Skeletal muscle satellite cell (primary cell): ENCODE measurements at regions not wholly inside any gene's neighbourhood (a gene's known extent, or its start where the extent isn't known, plus 50 kb on each side); places are given as distances from the start of the nearest gene placed in this dataset.

ENCODE experiments used
- H3K27me3 ChIP-seq: 2 replicates; pipeline ENCODE4 v1.7.0; 2013; ENCODE audit warnings: low read length; ENCODE audit not compliant: control insufficient read depth, insufficient read depth
- H3K36me3 ChIP-seq: 2 replicates; pipeline ENCODE4 v1.7.0; 2013; ENCODE audit warnings: mild to moderate bottlenecking, control low read depth, low read length; ENCODE audit not compliant: insufficient read depth
- H3K4me1 ChIP-seq: 2 replicates; pipeline ENCODE4 v1.7.0; 2013; ENCODE audit warnings: low read length; ENCODE audit not compliant: control insufficient read depth, insufficient read depth
- H3K4me2 ChIP-seq: 2 replicates; pipeline ENCODE4 v1.7.0; 2013; ENCODE audit warnings: mild to moderate bottlenecking, low read length
- H3K4me3 ChIP-seq: 2 replicates; pipeline ENCODE4 v1.7.0; 2013; ENCODE audit warnings: low read length
- H3K9ac ChIP-seq: 2 replicates; pipeline ENCODE4 v1.7.0; 2013; ENCODE audit warnings: mild to moderate bottlenecking, low read depth, low read length, moderate library complexity
- H3K9me3 ChIP-seq: replicated peaks from 2 replicates; pipeline ENCODE4 v1.7.0; 2013; ENCODE audit warnings: mild to moderate bottlenecking, control low read depth, low read length

DNA sequence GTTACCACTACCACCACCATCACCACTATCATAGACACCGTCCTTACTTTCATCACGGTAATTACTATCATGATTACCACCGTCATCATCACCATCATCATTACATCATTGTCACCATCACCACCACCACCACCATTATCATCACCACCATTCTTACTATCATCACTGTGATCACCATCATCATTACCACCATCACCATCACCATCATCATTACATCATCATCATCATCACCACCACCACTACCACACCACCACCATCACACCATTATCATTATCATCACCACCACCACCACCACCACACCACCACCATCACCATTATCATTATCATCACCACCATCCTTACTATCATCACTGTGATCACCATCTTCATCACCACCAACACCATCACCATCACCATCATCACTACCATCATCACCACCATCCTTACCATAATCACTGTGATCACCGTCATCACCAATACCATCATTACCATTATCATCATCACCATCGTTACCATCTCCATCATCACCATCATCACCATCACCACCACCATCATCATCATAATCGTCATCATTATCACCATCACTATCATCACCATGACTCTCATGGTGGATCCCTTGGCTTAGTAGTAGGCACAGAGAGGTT is 244.4 kb upstream of the C1orf174 start:
- Histone ChIP-seq H3K4me3 (no peak overlapping the region), H3K4me2 (no peak overlapping the region), H3K4me1 (no peaks in the 10 kb centered on the region), H3K36me3 (no peaks in the 10 kb centered on the region), H3K27me3 (no peaks in the 10 kb centered on the region), H3K9me3 (peaks cover 13% of the 10 kb centered on the region), H3K9ac (no peak overlapping the region)

DNA sequence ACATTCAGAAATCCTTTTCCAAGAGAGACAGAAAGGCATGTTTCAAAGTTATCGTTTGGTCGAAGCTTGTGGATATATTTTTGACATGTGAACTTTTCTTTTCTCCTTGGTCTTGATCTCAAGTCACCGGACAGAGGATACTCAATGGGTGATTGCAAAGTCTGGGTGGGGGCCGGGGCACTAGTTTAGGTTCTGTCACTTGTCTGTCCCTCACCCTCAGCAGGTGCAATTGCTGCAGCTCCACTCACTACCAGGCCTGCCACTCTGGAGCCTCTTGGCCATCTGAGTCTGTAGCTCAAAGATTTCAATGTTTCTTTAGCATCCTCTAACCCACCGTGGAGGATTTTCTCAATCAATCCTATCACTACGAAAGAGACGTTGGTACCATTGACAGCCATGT is 246.0 kb upstream of the C1orf174 start:
- peaks cover 9% of the 10 kb centered on the region for H3K9me3 ChIP-seq
- H3K36me3 ChIP-seq, result no peaks in the 10 kb centered on the region
- H3K27me3 ChIP-seq, result no peaks in the 10 kb centered on the region
- no peak overlapping the region for H3K4me3 ChIP-seq
- no peak overlapping the region for H3K9ac ChIP-seq
- H3K4me2 ChIP-seq, result no peak overlapping the region
- H3K4me1 ChIP-seq, result no peaks in the 10 kb centered on the region

DNA sequence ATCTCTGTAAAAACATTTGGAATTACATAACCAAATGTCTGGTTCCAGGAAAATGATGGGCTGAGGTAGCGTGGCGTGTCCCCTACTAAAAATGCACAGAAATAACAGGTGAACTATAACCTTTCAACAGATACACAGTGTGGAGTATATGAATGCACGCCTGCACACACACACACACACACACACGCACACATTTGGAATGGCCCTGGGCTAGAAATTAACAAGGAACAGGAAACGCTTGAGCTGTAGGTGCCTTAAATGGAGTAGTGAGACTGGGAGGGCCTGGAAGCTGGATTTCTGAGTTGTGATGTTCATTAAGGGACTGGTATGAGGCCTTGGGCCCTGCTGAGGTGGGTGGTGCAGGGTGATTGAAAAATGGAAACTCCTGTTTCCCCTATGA is 246.5 kb upstream of the C1orf174 start:
- no peak overlapping the region for H3K4me2 ChIP-seq
- H3K9ac ChIP-seq, result no peak overlapping the region
- peaks cover 9% of the 10 kb centered on the region for H3K9me3 ChIP-seq
- no peaks in the 10 kb centered on the region for H3K4me1 ChIP-seq
- no peaks in the 10 kb centered on the region for H3K36me3 ChIP-seq
- H3K4me3 ChIP-seq, result no peak overlapping the region
- H3K27me3 ChIP-seq, result no peaks in the 10 kb centered on the region

DNA sequence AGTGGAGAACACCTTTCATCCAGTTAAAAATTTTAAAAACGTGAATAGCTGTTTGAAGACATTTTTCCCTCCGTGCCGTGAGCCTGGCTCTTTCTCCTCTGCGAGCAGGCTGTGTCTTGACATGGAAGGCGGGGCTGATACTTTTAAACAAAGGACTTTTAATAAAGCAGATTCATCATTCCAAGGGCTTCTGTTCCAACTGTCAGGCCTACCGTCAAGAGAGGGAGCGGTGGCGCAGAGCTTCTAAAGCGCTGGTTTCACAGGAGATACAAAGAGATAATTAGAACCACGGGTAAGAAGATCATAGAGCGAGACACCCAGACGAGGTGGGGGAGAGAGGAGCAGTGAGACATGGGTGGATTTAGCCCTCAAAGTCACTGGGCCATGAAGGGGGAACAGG is 247.4 kb upstream of the C1orf174 start:
- peaks cover 9% of the 10 kb centered on the region for H3K9me3 ChIP-seq
- H3K4me3 ChIP-seq, result no peak overlapping the region
- no peak overlapping the region for H3K4me2 ChIP-seq
- no peaks in the 10 kb centered on the region for H3K36me3 ChIP-seq
- H3K4me1 ChIP-seq, result no peaks in the 10 kb centered on the region
- H3K9ac ChIP-seq, result no peak overlapping the region
- H3K27me3 ChIP-seq, result no peaks in the 10 kb centered on the region

DNA sequence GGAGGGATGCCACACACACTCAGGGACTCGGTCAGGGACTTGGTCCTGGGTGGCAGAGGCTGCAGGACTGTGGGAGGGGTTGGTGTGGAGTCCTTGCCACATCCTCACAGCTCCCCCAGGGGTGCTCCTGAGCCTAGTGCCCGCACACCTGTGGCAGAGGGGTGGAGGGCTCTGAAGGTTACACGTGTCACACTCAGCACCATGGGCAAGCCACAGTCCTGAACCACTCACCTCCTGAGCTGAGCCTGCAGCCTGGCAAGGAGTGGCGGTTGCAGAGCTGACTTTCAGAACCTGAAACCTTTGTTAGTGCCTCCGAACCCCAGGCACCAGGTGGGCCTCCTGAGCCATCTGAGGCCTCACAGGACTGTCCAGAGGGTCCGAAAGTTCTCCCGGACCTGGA is 249.2 kb upstream of the C1orf174 start:
- Histone ChIP-seq H3K27me3 (no peaks in the 10 kb centered on the region), H3K9ac (no peak overlapping the region), H3K4me3 (no peak overlapping the region), H3K4me1 (no peaks in the 10 kb centered on the region), H3K36me3 (no peaks in the 10 kb centered on the region), H3K4me2 (no peak overlapping the region), H3K9me3 (peaks cover 12% of the 10 kb centered on the region)

DNA sequence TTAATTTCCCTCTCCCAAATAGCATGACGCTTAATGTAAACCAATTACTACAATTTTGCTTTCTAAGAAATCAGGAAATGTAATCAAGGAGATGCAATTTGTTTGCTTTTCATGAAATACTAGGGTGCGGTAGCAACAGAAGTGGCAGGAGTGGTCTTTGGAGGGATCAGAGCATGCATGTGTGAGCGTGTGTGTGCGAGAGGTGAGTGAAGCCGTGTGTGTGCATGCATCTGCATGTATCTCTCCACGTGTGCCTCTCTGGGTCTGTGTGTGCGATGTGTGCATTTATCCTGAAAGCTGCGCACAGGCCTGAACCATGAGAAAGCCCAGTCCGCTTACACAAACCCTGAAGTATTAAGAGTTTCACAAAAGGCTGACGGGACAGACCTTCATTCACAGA is 249.8 kb upstream of the C1orf174 start:
- Histone ChIP-seq H3K9ac (no peak overlapping the region), H3K9me3 (peaks cover 14% of the 10 kb centered on the region), H3K4me3 (no peak overlapping the region), H3K36me3 (no peaks in the 10 kb centered on the region), H3K27me3 (no peaks in the 10 kb centered on the region), H3K4me1 (no peaks in the 10 kb centered on the region), H3K4me2 (no peak overlapping the region)

DNA sequence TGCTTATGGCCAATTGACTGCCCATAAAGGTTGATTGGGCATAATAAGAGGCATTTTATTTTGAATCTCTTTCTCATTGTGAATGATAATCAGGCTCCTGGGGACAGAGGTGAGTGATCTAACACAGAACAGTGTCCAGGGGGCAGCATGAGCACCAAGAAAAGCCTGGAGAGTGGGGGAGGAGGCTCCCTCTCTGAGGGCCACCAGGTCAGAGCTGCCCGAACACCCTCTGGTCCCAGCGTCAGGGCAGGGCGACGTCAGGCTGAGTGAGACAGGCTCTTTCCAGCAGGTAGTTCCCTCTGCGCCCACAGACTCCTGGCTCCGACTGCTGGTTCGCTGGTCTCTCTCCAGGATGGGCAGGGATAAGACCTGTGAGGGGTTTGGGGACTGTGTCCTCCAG is 250.2 kb upstream of the C1orf174 start:
- Histone ChIP-seq H3K4me2 (no peak overlapping the region), H3K4me3 (no peak overlapping the region), H3K27me3 (no peaks in the 10 kb centered on the region), H3K9me3 (peaks cover 14% of the 10 kb centered on the region), H3K36me3 (no peaks in the 10 kb centered on the region), H3K9ac (no peak overlapping the region), H3K4me1 (no peaks in the 10 kb centered on the region)

DNA sequence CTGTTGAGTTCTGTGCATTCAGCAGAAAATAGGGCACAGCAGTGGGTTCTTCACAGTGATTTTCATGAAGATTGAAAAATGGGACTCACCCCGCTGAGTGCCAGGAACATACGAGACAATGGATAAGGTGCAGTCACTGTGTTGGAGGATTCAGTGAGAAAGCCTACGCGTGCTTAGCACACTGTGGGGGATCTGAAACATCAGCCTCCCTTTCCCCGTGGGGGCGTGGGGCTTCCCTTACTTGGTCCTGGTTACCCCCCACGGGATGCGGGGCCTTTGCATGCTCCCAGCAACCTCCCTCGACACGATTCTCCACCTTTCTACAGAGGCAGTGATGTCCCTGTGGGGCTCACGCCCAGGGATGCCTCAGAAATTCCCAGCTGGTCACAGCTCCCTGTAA is 252.2 kb upstream of the C1orf174 start:
- Histone ChIP-seq H3K4me2 (no peak overlapping the region), H3K4me1 (no peaks in the 10 kb centered on the region), H3K9me3 (peaks cover 17% of the 10 kb centered on the region), H3K9ac (no peak overlapping the region), H3K36me3 (no peaks in the 10 kb centered on the region), H3K4me3 (no peak overlapping the region), H3K27me3 (no peaks in the 10 kb centered on the region)

DNA sequence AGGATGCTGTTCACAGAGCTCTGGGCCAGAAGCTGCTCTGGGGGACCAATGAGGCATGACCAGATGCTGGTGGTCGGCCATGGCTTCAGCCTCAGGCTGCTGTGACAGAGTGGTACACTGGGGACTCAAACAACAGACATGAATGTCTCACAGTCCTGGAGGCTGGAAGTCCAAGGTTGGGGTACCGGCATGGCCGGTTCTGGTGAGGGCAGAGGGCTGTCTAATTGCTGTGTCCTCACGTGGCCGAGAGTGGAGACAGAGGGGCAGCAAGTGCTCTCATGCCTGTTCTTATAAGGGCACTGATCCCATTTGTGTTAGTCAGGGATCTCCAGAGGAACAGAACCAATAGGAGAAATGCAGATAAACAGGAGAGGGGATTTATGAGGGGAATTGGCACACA is 253.5 kb upstream of the C1orf174 start:
- H3K27me3 ChIP-seq, result no peaks in the 10 kb centered on the region
- no peaks in the 10 kb centered on the region for H3K4me1 ChIP-seq
- peaks cover 21% of the 10 kb centered on the region for H3K9me3 ChIP-seq
- no peak overlapping the region for H3K9ac ChIP-seq
- no peak overlapping the region for H3K4me2 ChIP-seq
- no peak overlapping the region for H3K4me3 ChIP-seq
- H3K36me3 ChIP-seq, result no peaks in the 10 kb centered on the region

DNA sequence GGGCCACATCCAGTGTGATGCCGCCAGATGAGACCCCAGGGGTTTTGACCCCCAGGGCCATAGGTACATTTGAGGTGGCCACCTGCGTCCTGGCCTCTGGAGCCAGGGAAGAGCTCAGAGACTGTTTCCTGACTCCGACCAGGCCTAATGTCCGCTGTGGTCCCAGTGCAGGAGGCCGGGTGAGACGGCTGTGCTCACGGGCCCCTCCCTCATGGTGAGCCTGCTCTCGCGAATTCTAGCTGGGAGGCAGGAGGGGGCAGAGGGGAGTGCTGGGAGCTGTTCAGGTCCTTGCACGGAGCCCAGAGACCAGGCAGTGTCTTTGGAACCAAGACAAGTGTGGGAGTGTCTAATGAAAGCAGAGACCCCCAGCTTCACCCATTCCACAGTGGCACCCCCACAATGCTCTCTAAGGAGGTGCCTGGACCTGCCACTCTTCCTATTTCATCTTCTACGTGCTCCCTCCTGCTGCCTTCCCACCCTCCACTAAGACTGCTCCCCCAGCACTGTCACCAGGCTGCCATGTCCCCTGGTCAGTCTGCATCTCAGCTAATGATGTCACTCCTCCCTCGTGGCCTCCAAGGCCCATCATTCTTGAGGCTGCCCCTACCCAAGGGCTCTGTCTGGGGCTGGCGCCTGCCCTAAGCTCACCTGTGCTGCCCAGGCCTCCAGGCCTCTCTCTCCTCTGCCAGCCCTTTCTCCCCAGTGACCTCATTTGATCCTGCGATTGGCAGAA is 256.3 kb upstream of the C1orf174 start:
- peaks cover 16% of the 10 kb centered on the region for H3K9me3 ChIP-seq
- H3K9ac ChIP-seq, result no peak overlapping the region
- H3K4me3 ChIP-seq, result no peak overlapping the region
- H3K4me1 ChIP-seq, result no peaks in the 10 kb centered on the region
- no peaks in the 10 kb centered on the region for H3K27me3 ChIP-seq
- H3K4me2 ChIP-seq, result no peak overlapping the region
- no peaks in the 10 kb centered on the region for H3K36me3 ChIP-seq

DNA sequence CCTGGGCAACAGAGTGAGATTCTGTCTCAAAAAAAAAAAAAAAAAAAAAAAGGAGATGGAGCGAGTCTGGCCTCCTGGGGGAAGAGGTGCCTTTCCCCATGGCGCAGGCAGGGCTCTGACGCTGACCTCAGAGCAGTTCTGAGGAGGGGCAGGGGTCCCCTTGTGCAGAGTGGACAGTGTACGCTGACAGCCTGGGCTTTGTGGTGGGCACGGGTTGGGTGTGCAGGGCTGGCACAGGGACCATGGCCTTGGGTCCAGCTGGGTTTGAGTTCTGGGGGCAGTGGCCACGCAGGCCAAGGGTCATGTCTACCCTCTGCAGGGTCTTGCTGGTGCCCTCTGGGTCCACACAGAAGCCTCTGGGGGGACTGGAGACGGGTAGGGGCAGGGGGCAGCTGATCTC is 260.1 kb upstream of the C1orf174 start:
- no peaks in the 10 kb centered on the region for H3K4me1 ChIP-seq

DNA sequence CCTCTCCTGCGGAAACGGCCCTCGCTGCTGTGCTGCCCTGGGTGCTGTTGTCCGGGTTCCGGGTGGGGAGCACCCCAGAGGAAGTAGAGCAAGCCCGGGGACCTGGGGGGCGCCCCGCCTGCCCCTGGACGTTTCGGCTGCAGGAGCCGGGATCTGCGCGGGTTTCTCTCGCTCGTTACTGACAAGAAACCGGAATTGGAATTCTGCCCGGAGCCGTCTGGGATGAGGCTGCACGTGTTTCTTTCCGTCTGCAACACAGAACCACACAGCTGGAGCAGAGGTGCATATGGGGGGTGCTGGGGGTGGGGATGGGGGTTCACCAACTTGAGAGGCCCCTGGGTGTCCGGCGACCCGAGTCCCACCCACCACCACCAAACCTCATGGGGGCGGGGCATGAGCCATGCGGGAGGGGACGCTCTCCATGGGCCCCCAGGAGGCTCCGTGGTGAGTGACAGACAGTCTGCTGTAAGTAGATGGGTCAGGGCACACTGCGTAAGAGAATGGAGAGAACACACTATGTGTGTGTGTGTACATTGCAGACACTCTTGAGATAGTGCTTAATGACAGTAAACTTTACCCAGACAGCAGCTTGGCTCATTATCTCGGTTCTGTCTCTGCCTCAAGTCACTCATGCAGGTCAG is 261.4 kb upstream of the C1orf174 start:
- Histone ChIP-seq H3K4me2 (no peak overlapping the region), H3K27me3 (no peaks in the 10 kb centered on the region), H3K4me1 (no peaks in the 10 kb centered on the region), H3K9me3 (peaks cover 16% of the 10 kb centered on the region), H3K36me3 (no peaks in the 10 kb centered on the region), H3K9ac (no peak overlapping the region), H3K4me3 (no peak overlapping the region)

More for the DNA sequence above, 260.1 kb upstream of the C1orf174 start:
- no peak overlapping the region for H3K9ac ChIP-seq
- H3K4me3 ChIP-seq, result no peak overlapping the region
- H3K4me2 ChIP-seq, result no peak overlapping the region
- no peaks in the 10 kb centered on the region for H3K36me3 ChIP-seq
- H3K27me3 ChIP-seq, result no peaks in the 10 kb centered on the region
- H3K9me3 ChIP-seq, result peaks cover 13% of the 10 kb centered on the region
